ENCODE measurements at regions not wholly inside any gene's neighbourhood (a gene's known extent, or its start where the extent isn't known, plus 50 kb on each side); places are given as distances from the start of the nearest gene placed in this dataset.
"Not testable (repeated sequence)": the region's sequence is repeated elsewhere in the genome, so short reads cannot be mapped to it uniquely, and the experiment has no call there.

- H3K9me3 ChIP-seq (ENCODE audit: control insufficient read depth in 1 of 2, low read length in 2 of 2), result no peaks in the 10 kb centered on the region
Observed at GRCh38 chr10:101280511-101280910, 51.2 kb upstream of the LBX1 start.

GRCh38 chr10:101280921-101281320 is 51.7 kb upstream of the LBX1 start:
- not testable (repeated sequence) for H3K4me1 ChIP-seq (ENCODE audit: control insufficient read depth in 1 of 2, insufficient read depth in 2 of 2, low read length in 2 of 2); H3K36me3 ChIP-seq (ENCODE audit: control insufficient read depth in 1 of 2, insufficient read depth in 2 of 2, low read length in 2 of 2); H3K9ac ChIP-seq (ENCODE audit: low read depth in 1 of 2, low read length in 2 of 2); H3K27ac ChIP-seq (ENCODE audit: low read depth, low read length); H3K9me3 ChIP-seq (ENCODE audit: control insufficient read depth in 1 of 2, low read length in 2 of 2); H3K4me3 ChIP-seq (ENCODE audit: low read depth in 1 of 2, low read length in 2 of 2)
- H3K27me3 ChIP-seq (ENCODE audit: control insufficient read depth in 1 of 2, insufficient read depth in 2 of 2, low read length in 2 of 2), result peaks cover 39 to 41% of the 10 kb centered on the region in 2 donors

More at GRCh38 chr10:101280511-101280910, 51.2 kb upstream of the LBX1 start:
- H3K9ac ChIP-seq (ENCODE audit: low read depth in 1 of 2, low read length in 2 of 2), result no peak overlapping the region
- H3K4me1 ChIP-seq (ENCODE audit: control insufficient read depth in 1 of 2, insufficient read depth in 2 of 2, low read length in 2 of 2), result no peaks in the 10 kb centered on the region
- no peak overlapping the region for H3K4me3 ChIP-seq (ENCODE audit: low read depth in 1 of 2, low read length in 2 of 2)
- H3K27me3 ChIP-seq (ENCODE audit: control insufficient read depth in 1 of 2, insufficient read depth in 2 of 2, low read length in 2 of 2), result peaks cover 37 to 39% of the 10 kb centered on the region in 2 donors
- no peaks in the 10 kb centered on the region for H3K36me3 ChIP-seq (ENCODE audit: control insufficient read depth in 1 of 2, insufficient read depth in 2 of 2, low read length in 2 of 2)
- H3K27ac ChIP-seq (ENCODE audit: low read depth, low read length), result no peak overlapping the region

GRCh38 chr10:101282947-101283346 is 53.7 kb upstream of the LBX1 start:
- Histone ChIP-seq H3K36me3 (ENCODE audit: control insufficient read depth in 1 of 2, insufficient read depth in 2 of 2, low read length in 2 of 2) (no peaks in the 10 kb centered on the region), H3K4me1 (ENCODE audit: control insufficient read depth in 1 of 2, insufficient read depth in 2 of 2, low read length in 2 of 2) (no peaks in the 10 kb centered on the region), H3K4me3 (ENCODE audit: low read depth in 1 of 2, low read length in 2 of 2) (no peak overlapping the region), H3K9me3 (ENCODE audit: control insufficient read depth in 1 of 2, low read length in 2 of 2) (no peaks in the 10 kb centered on the region), H3K27ac (ENCODE audit: low read depth, low read length) (no peak overlapping the region), H3K27me3 (ENCODE audit: control insufficient read depth in 1 of 2, insufficient read depth in 2 of 2, low read length in 2 of 2) (peaks cover 53 to 56% of the 10 kb centered on the region in 2 donors), H3K9ac (ENCODE audit: low read depth in 1 of 2, low read length in 2 of 2) (no peak overlapping the region)

- H3K4me3 ChIP-seq (ENCODE audit: low read depth in 1 of 2, low read length in 2 of 2), result no peak overlapping the region
- peaks cover 59 to 64% of the 10 kb centered on the region in 2 donors for H3K27me3 ChIP-seq (ENCODE audit: control insufficient read depth in 1 of 2, insufficient read depth in 2 of 2, low read length in 2 of 2)
- H3K27ac ChIP-seq (ENCODE audit: low read depth, low read length), result no peak overlapping the region
- H3K4me1 ChIP-seq (ENCODE audit: control insufficient read depth in 1 of 2, insufficient read depth in 2 of 2, low read length in 2 of 2), result no peaks in the 10 kb centered on the region
- H3K9ac ChIP-seq (ENCODE audit: low read depth in 1 of 2, low read length in 2 of 2), result no peak overlapping the region
- no peaks in the 10 kb centered on the region for H3K36me3 ChIP-seq (ENCODE audit: control insufficient read depth in 1 of 2, insufficient read depth in 2 of 2, low read length in 2 of 2)
- H3K9me3 ChIP-seq (ENCODE audit: control insufficient read depth in 1 of 2, low read length in 2 of 2), result no peaks in the 10 kb centered on the region
Observed at GRCh38 chr10:101283762-101284100, 54.5 kb upstream of the LBX1 start.

GRCh38 chr10:101284101-101284743 is 55.0 kb upstream of the LBX1 start:
- Histone ChIP-seq H3K36me3 (ENCODE audit: control insufficient read depth in 1 of 2, insufficient read depth in 2 of 2, low read length in 2 of 2) (no peaks in the 10 kb centered on the region), H3K4me1 (ENCODE audit: control insufficient read depth in 1 of 2, insufficient read depth in 2 of 2, low read length in 2 of 2) (no peaks in the 10 kb centered on the region), H3K27ac (ENCODE audit: low read depth, low read length) (no peak overlapping the region), H3K4me3 (ENCODE audit: low read depth in 1 of 2, low read length in 2 of 2) (no peak overlapping the region), H3K27me3 (ENCODE audit: control insufficient read depth in 1 of 2, insufficient read depth in 2 of 2, low read length in 2 of 2) (peaks cover 61 to 68% of the 10 kb centered on the region in 2 donors), H3K9ac (ENCODE audit: low read depth in 1 of 2, low read length in 2 of 2) (no peak overlapping the region), H3K9me3 (ENCODE audit: control insufficient read depth in 1 of 2, low read length in 2 of 2) (no peaks in the 10 kb centered on the region)

- H3K9me3 ChIP-seq (ENCODE audit: control insufficient read depth in 1 of 2, low read length in 2 of 2), result no peaks in the 10 kb centered on the region
- H3K27ac ChIP-seq (ENCODE audit: low read depth, low read length), result no peak overlapping the region
- peaks cover 67 to 74% of the 10 kb centered on the region in 2 donors for H3K27me3 ChIP-seq (ENCODE audit: control insufficient read depth in 1 of 2, insufficient read depth in 2 of 2, low read length in 2 of 2)
- no peaks in the 10 kb centered on the region for H3K36me3 ChIP-seq (ENCODE audit: control insufficient read depth in 1 of 2, insufficient read depth in 2 of 2, low read length in 2 of 2)
- no peak overlapping the region for H3K4me3 ChIP-seq (ENCODE audit: low read depth in 1 of 2, low read length in 2 of 2)
- no peak overlapping the region for H3K9ac ChIP-seq (ENCODE audit: low read depth in 1 of 2, low read length in 2 of 2)
- H3K4me1 ChIP-seq (ENCODE audit: control insufficient read depth in 1 of 2, insufficient read depth in 2 of 2, low read length in 2 of 2), result no peaks in the 10 kb centered on the region
Observed at GRCh38 chr10:101284744-101285463, 55.6 kb upstream of the LBX1 start.

- no peaks in the 10 kb centered on the region for H3K9me3 ChIP-seq (ENCODE audit: control insufficient read depth in 1 of 2, low read length in 2 of 2)
- no peaks in the 10 kb centered on the region for H3K36me3 ChIP-seq (ENCODE audit: control insufficient read depth in 1 of 2, insufficient read depth in 2 of 2, low read length in 2 of 2)
- no peak overlapping the region for H3K9ac ChIP-seq (ENCODE audit: low read depth in 1 of 2, low read length in 2 of 2)
- no peak overlapping the region for H3K4me3 ChIP-seq (ENCODE audit: low read depth in 1 of 2, low read length in 2 of 2)
- H3K27ac ChIP-seq (ENCODE audit: low read depth, low read length), result no peak overlapping the region
- peaks cover 74 to 81% of the 10 kb centered on the region in 2 donors for H3K27me3 ChIP-seq (ENCODE audit: control insufficient read depth in 1 of 2, insufficient read depth in 2 of 2, low read length in 2 of 2)
- no peaks in the 10 kb centered on the region for H3K4me1 ChIP-seq (ENCODE audit: control insufficient read depth in 1 of 2, insufficient read depth in 2 of 2, low read length in 2 of 2)
Observed at GRCh38 chr10:101285519-101286070, 56.3 kb upstream of the LBX1 start.

- H3K9ac ChIP-seq (ENCODE audit: low read depth in 1 of 2, low read length in 2 of 2), result no peak overlapping the region
Observed at GRCh38 chr10:101286248-101287046, 57.2 kb upstream of the LBX1 start.

GRCh38 chr10:101287183-101287996 is 58.1 kb upstream of the LBX1 start:
- H3K9me3 ChIP-seq (ENCODE audit: control insufficient read depth in 1 of 2, low read length in 2 of 2), result no peaks in the 10 kb centered on the region
- peaks cover 0 to 5% of the 10 kb centered on the region in 2 donors for H3K4me1 ChIP-seq (ENCODE audit: control insufficient read depth in 1 of 2, insufficient read depth in 2 of 2, low read length in 2 of 2)
- H3K27ac ChIP-seq (ENCODE audit: low read depth, low read length), result no peak overlapping the region
- no peaks in the 10 kb centered on the region for H3K36me3 ChIP-seq (ENCODE audit: control insufficient read depth in 1 of 2, insufficient read depth in 2 of 2, low read length in 2 of 2)
- H3K9ac ChIP-seq (ENCODE audit: low read depth in 1 of 2, low read length in 2 of 2), result no peak overlapping the region
- peaks cover 78 to 91% of the 10 kb centered on the region in 2 donors for H3K27me3 ChIP-seq (ENCODE audit: control insufficient read depth in 1 of 2, insufficient read depth in 2 of 2, low read length in 2 of 2)
- no peak overlapping the region for H3K4me3 ChIP-seq (ENCODE audit: low read depth in 1 of 2, low read length in 2 of 2)

More at GRCh38 chr10:101286248-101287046, 57.2 kb upstream of the LBX1 start:
- H3K27ac ChIP-seq (ENCODE audit: low read depth, low read length), result no peak overlapping the region
- H3K4me1 ChIP-seq (ENCODE audit: control insufficient read depth in 1 of 2, insufficient read depth in 2 of 2, low read length in 2 of 2), result peaks cover 0 to 5% of the 10 kb centered on the region in 2 donors
- no peaks in the 10 kb centered on the region for H3K9me3 ChIP-seq (ENCODE audit: control insufficient read depth in 1 of 2, low read length in 2 of 2)
- H3K36me3 ChIP-seq (ENCODE audit: control insufficient read depth in 1 of 2, insufficient read depth in 2 of 2, low read length in 2 of 2), result no peaks in the 10 kb centered on the region
- H3K27me3 ChIP-seq (ENCODE audit: control insufficient read depth in 1 of 2, insufficient read depth in 2 of 2, low read length in 2 of 2), result peaks cover 82 to 90% of the 10 kb centered on the region in 2 donors
- no peak overlapping the region for H3K4me3 ChIP-seq (ENCODE audit: low read depth in 1 of 2, low read length in 2 of 2)
